Liver (tissue), 8 donors: ENCODE measurements at regions not wholly inside any gene's neighbourhood (a gene's known extent, or its start where the extent isn't known, plus 50 kb on each side); places are given as distances from the start of the nearest gene placed in this dataset.

Experiments
- DNase-seq: peaks from one replicate; pipeline ENCODE4 v3.0.0-alpha.2; 2017; ENCODE audit warnings: low spot score
- H3K27ac ChIP-seq, 2 donors: one replicate each; pipeline ENCODE4 v1.7.0; 2013; ENCODE audit warnings: inconsistent platforms in 2 of 2, low read length in 2 of 2, control low read depth in 1 of 2, low read depth in 1 of 2, mild to moderate bottlenecking in 1 of 2
- H3K27me3 ChIP-seq, 4 donors: one replicate each; pipeline versions ENCODE4 v1.6.1 to v1.7.0; 2013; ENCODE audit warnings: low read length in 3 of 4, inconsistent platforms in 1 of 4, mild to moderate bottlenecking in 1 of 4, moderate library complexity in 1 of 4; ENCODE audit not compliant: control insufficient read depth in 4 of 4, insufficient read depth in 4 of 4
- H3K36me3 ChIP-seq, 4 donors: one replicate each; pipeline versions ENCODE4 v1.6.1 to v1.7.0; 2013; ENCODE audit warnings: low read length in 3 of 4, mild to moderate bottlenecking in 3 of 4, low read depth in 1 of 4, moderate library complexity in 1 of 4; ENCODE audit not compliant: control insufficient read depth in 4 of 4, insufficient read depth in 3 of 4
- H3K4me1 ChIP-seq, 4 donors: one replicate each; pipeline versions ENCODE4 v1.6.1 to v1.7.0; 2013; ENCODE audit warnings: low read length in 3 of 4, mild to moderate bottlenecking in 3 of 4, moderate library complexity in 1 of 4; ENCODE audit not compliant: control insufficient read depth in 4 of 4, insufficient read depth in 4 of 4
- H3K4me3 ChIP-seq, 3 donors: one replicate each; pipeline versions ENCODE4 v1.6.1 to v1.7.0; 2013; ENCODE audit warnings: low read length in 3 of 3, control low read depth in 1 of 3, low read depth in 1 of 3, mild to moderate bottlenecking in 1 of 3
- H3K9ac ChIP-seq, 2 donors: one replicate each; pipeline ENCODE4 v1.7.0; 2013; ENCODE audit warnings: low read length in 2 of 2, mild to moderate bottlenecking in 2 of 2, moderate library complexity in 2 of 2, control low read depth in 1 of 2, low read depth in 1 of 2
- H3K9me3 ChIP-seq, 4 donors: one replicate each; pipeline versions ENCODE4 v1.6.1 to v1.7.0; 2013; ENCODE audit warnings: low read length in 3 of 4; ENCODE audit not compliant: control insufficient read depth in 4 of 4
- EGR1 ChIP-seq, 2 donors: IDR thresholded peaks; 2 replicates each; pipeline ENCODE4 v1.6.1; 2016 to 2018; ENCODE audit warnings: antibody characterized with exemption in 2 of 2, low read depth in 2 of 2
- FOXA1 ChIP-seq: IDR thresholded peaks from 2 replicates; pipeline ENCODE4 v1.6.1; 2016; ENCODE audit warnings: antibody characterized with exemption
- FOXA2 ChIP-seq: IDR thresholded peaks from 2 replicates; pipeline ENCODE4 v1.6.1; 2016; ENCODE audit warnings: antibody characterized with exemption
- GABPA ChIP-seq, 2 donors: IDR thresholded peaks in 1 of 2; conservative IDR thresholded peaks in 1 of 2; 2 replicates each; pipeline ENCODE4 v1.6.1; 2016; ENCODE audit warnings: antibody characterized with exemption in 2 of 2, mild to moderate bottlenecking in 1 of 2, moderate library complexity in 1 of 2
- HNF4A ChIP-seq, 2 donors: conservative IDR thresholded peaks; 2 replicates each; pipeline ENCODE4 v1.6.1; 2016; ENCODE audit warnings: antibody characterized with exemption in 2 of 2, mild to moderate bottlenecking in 2 of 2
- HNF4G ChIP-seq: IDR thresholded peaks from 2 replicates; pipeline ENCODE4 v1.6.1; 2016; ENCODE audit warnings: antibody characterized with exemption
- RXRA ChIP-seq, 2 donors: IDR thresholded peaks; 2 replicates each; pipeline ENCODE4 v1.6.1; 2017 to 2018; ENCODE audit warnings: antibody characterized with exemption in 2 of 2, mild to moderate bottlenecking in 1 of 2
- SP1 ChIP-seq: IDR thresholded peaks from 2 replicates; pipeline ENCODE4 v1.6.1; 2018; ENCODE audit warnings: antibody characterized with exemption, mild to moderate bottlenecking
- TAF1 ChIP-seq: conservative IDR thresholded peaks from 2 replicates; pipeline ENCODE4 v1.6.1; 2016; ENCODE audit warnings: antibody characterized with exemption, mild to moderate bottlenecking
- YY1 ChIP-seq: IDR thresholded peaks from 2 replicates; pipeline ENCODE4 v1.6.1; 2016; ENCODE audit warnings: antibody characterized with exemption, mild to moderate bottlenecking
- WGBS: extraction: QIAGEN DNeasy Blood & Tissue Kit; methylation state at CpG from one replicate; pipeline ENCODE4 v1.1.7; 2013; 5-methylcytosine and 5-hydroxymethylcytosine counted together
- TF ChIP-seq, protein P1 (sequence below): IDR thresholded peaks from 2 replicates; pipeline ENCODE4 v1.6.1; 2016; ENCODE audit warnings: antibody characterized with exemption
- TF ChIP-seq, protein P2 (sequence below): IDR thresholded peaks from 2 replicates; pipeline ENCODE4 v1.6.1; 2016; ENCODE audit warnings: antibody characterized with exemption
- TF ChIP-seq, protein P3 (sequence below): IDR thresholded peaks from 2 replicates; pipeline ENCODE4 v1.6.1; 2016; ENCODE audit warnings: antibody characterized with exemption, mild to moderate bottlenecking
- TF ChIP-seq, protein P4 (sequence below): fragments of 150-350 bp; IDR thresholded peaks from 2 replicates; pipeline ENCODE4 v1.5.1; 2017; ENCODE audit warnings: improper control_type of control experiment, low read depth, low read length; ENCODE audit not compliant: missing input control
- donor health status: healthy.
- donor health status: healthy.
- donor health status: healthy.
- donor health status: healthy.
- donor health status: healthy.

DNA sequence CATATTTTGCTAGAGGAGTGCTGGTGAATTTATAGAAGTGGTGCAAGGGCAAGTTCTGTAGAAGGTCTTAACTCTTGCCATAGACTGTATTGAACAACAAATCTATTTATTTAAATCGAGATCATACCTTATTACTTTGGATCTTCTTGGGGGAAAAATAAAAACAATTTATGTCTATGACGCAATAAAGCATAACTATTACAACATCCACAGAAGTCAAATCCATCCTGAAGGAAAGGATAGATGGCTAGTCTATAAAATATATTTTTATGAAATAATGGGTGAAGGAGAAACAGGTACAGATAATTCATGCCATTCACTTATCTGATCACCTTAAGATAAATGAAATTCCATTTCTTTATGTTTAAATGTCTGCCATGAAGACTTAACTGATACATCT is 1168.8 kb upstream of the AGA start:
- WGBS: 67% methylated on average over 2 of the region's 2 CpGs
- Histone ChIP-seq H3K27ac (no peak overlapping the region), H3K36me3 (no peaks in the 10 kb centered on the region), H3K27me3 (no peaks in the 10 kb centered on the region), H3K4me1 (no peaks in the 10 kb centered on the region), H3K4me3 (no peak overlapping the region), H3K9me3 (no peaks in the 10 kb centered on the region), H3K9ac (no peak overlapping the region)
- no peak for DNase-seq
- no peak for TF ChIP-seq TAF1
- no peak for TF ChIP-seq GABPA (IDR thresholded peaks at IDR 0.05 in 1 of 2, conservative IDR thresholded peaks at IDR 0.05 in 1 of 2)
- no peak for TF ChIP-seq HNF4G
- TF ChIP-seq, protein P1, sequence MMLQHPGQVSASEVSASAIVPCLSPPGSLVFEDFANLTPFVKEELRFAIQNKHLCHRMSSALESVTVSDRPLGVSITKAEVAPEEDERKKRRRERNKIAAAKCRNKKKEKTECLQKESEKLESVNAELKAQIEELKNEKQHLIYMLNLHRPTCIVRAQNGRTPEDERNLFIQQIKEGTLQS: no peak
- TF ChIP-seq FOXA2: no peak
- TF ChIP-seq, protein P2, sequence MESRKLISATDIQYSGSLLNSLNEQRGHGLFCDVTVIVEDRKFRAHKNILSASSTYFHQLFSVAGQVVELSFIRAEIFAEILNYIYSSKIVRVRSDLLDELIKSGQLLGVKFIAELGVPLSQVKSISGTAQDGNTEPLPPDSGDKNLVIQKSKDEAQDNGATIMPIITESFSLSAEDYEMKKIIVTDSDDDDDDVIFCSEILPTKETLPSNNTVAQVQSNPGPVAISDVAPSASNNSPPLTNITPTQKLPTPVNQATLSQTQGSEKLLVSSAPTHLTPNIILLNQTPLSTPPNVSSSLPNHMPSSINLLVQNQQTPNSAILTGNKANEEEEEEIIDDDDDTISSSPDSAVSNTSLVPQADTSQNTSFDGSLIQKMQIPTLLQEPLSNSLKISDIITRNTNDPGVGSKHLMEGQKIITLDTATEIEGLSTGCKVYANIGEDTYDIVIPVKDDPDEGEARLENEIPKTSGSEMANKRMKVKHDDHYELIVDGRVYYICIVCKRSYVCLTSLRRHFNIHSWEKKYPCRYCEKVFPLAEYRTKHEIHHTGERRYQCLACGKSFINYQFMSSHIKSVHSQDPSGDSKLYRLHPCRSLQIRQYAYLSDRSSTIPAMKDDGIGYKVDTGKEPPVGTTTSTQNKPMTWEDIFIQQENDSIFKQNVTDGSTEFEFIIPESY: no peak
- no peak for TF ChIP-seq YY1
- TF ChIP-seq RXRA (IDR thresholded peaks at IDR 0.05): no peak
- TF ChIP-seq FOXA1: no peak

DNA sequence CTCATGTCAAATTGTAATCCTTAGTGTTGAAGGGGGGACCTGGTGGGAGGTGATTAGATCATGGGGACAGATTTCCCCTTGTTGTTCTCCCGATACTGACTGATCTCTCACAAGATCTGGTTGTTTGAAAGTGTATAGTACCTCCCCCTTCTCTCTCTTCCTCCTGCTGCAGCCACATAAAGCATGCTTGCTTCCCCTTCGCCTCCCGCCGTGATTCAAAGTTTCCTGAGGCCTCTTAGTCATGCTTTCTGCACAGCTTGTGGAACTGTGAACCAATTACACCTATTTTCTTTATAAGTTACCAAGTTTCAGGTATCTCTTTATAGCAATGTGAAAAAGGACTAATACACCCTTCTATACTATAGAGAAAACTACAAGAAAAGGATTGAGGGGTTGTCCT is 1170.5 kb upstream of the AGA start:
- no peaks in the 10 kb centered on the region for H3K36me3 ChIP-seq
- H3K9ac ChIP-seq: no peak overlapping the region
- no peak overlapping the region for H3K27ac ChIP-seq
- H3K27me3 ChIP-seq: no peaks in the 10 kb centered on the region
- DNase-seq: no peak
- H3K4me1 ChIP-seq: no peaks in the 10 kb centered on the region
- H3K9me3 ChIP-seq: no peaks in the 10 kb centered on the region
- no peak overlapping the region for H3K4me3 ChIP-seq
- TF ChIP-seq SP1: no peak
- TF ChIP-seq YY1: no peak
- no peak for TF ChIP-seq HNF4G
- TF ChIP-seq EGR1 (IDR thresholded peaks at IDR 0.05; ENCODE audit: low read depth in 2 of 2): no peak
- TF ChIP-seq FOXA2: no peak
- no peak for TF ChIP-seq HNF4A (conservative IDR thresholded peaks at IDR 0.05)
- TF ChIP-seq, protein P3, sequence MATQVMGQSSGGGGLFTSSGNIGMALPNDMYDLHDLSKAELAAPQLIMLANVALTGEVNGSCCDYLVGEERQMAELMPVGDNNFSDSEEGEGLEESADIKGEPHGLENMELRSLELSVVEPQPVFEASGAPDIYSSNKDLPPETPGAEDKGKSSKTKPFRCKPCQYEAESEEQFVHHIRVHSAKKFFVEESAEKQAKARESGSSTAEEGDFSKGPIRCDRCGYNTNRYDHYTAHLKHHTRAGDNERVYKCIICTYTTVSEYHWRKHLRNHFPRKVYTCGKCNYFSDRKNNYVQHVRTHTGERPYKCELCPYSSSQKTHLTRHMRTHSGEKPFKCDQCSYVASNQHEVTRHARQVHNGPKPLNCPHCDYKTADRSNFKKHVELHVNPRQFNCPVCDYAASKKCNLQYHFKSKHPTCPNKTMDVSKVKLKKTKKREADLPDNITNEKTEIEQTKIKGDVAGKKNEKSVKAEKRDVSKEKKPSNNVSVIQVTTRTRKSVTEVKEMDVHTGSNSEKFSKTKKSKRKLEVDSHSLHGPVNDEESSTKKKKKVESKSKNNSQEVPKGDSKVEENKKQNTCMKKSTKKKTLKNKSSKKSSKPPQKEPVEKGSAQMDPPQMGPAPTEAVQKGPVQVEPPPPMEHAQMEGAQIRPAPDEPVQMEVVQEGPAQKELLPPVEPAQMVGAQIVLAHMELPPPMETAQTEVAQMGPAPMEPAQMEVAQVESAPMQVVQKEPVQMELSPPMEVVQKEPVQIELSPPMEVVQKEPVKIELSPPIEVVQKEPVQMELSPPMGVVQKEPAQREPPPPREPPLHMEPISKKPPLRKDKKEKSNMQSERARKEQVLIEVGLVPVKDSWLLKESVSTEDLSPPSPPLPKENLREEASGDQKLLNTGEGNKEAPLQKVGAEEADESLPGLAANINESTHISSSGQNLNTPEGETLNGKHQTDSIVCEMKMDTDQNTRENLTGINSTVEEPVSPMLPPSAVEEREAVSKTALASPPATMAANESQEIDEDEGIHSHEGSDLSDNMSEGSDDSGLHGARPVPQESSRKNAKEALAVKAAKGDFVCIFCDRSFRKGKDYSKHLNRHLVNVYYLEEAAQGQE: no peak
- TF ChIP-seq FOXA1: no peak
- TF ChIP-seq, protein P4, sequence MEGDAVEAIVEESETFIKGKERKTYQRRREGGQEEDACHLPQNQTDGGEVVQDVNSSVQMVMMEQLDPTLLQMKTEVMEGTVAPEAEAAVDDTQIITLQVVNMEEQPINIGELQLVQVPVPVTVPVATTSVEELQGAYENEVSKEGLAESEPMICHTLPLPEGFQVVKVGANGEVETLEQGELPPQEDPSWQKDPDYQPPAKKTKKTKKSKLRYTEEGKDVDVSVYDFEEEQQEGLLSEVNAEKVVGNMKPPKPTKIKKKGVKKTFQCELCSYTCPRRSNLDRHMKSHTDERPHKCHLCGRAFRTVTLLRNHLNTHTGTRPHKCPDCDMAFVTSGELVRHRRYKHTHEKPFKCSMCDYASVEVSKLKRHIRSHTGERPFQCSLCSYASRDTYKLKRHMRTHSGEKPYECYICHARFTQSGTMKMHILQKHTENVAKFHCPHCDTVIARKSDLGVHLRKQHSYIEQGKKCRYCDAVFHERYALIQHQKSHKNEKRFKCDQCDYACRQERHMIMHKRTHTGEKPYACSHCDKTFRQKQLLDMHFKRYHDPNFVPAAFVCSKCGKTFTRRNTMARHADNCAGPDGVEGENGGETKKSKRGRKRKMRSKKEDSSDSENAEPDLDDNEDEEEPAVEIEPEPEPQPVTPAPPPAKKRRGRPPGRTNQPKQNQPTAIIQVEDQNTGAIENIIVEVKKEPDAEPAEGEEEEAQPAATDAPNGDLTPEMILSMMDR: no peak
- WGBS: 60% methylated on average over 4 of the region's 4 CpGs
